HG02588 (cell line): ENCODE measurements at regions not wholly inside any gene's neighbourhood (a gene's known extent, or its start where the extent isn't known, plus 50 kb on each side); places are given as distances from the start of the nearest gene placed in this dataset.
"Not testable (repeated sequence)": the region's sequence is repeated elsewhere in the genome, so short reads cannot be mapped to it uniquely, and the experiment has no call there.

Experiments
- ATAC-seq: cut with Tn5 transposase; IDR thresholded peaks from one replicate; pipeline ENCODE4 v1.9.1; 2021; ENCODE audit warnings: mild to moderate bottlenecking, moderate library complexity; ENCODE audit not compliant: unreplicated experiment

- ATAC-seq, result no peak
Observed at GRCh38 chr10:28188526-28188925, 114.3 kb downstream of the MPP7 start.

DNA sequence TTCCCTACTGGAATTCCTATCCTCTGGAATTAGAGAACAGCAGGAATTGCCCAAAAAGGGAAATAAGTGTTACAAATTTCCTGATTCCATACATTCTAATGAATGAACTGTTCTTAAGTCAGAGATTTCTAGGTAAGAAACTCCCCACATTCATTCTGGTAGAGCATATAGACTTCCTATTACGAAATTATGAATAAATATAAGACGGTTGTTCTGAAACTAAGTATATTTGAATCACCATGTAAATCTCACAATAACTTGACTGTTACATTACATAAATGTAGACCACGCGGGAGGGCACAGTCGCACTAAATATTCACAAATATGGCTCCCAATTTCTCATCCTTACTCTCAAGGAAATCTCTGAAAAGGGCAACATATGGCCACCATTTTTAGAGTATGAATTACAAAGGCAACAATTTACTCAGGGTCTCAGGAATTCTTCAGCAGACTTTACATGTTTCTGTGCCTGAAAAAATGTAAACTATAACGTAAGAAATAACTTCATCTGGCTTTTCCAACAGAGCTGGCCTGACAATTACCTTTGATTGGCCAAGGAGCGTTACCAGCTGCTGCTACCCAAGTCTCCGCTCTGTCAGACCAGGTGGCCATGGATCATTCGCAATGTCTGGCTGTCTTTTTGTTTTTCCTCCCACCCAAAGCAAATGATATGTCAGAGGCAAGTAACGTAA is 115.8 kb downstream of the MPP7 start:
- ATAC-seq, result no peak

DNA sequence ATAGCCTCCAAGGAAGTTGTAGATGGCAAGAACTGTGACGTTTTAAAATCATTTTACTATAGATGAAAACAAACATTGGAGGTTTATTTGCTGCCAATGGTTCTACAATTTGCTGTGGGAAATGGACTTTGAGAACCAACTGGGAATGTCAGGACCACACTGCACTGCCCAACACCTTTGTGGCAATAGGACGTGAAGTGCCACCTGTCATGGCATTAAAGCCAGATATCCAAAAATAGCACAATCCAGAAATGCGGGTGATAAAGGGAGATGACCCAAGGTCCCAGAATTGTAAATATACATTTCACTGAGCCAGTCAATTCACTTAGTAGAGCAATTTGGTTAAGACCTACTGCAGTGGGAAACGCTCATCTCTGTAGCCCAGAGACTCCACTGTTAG is 116.4 kb downstream of the MPP7 start:
- no peak for ATAC-seq

- ATAC-seq, result no peak
Observed at GRCh38 chr10:28184810-28185209, 118.1 kb downstream of the MPP7 start.

- no peak for ATAC-seq
Observed at GRCh38 chr10:28181478-28182096, 121.3 kb downstream of the MPP7 start.

- no peak for ATAC-seq
Observed at GRCh38 chr10:28180654-28181053, 122.2 kb downstream of the MPP7 start.

DNA sequence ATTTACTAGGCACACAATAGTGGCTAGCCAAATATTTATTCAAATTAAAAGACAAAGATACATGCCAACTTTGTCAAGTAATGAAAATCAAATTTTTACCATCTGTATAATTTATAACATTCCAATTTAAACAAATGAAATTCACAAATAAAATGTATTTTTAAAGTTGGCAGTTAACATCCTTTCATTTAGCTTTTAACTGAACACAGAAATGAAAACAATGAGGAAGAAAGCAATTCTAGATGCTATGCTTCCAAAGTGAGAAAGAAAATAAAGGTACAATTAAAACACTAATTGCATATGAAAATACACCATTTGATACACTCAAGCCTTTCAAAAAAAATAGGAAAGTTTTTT is 123.1 kb downstream of the MPP7 start:
- ATAC-seq, result no peak

DNA sequence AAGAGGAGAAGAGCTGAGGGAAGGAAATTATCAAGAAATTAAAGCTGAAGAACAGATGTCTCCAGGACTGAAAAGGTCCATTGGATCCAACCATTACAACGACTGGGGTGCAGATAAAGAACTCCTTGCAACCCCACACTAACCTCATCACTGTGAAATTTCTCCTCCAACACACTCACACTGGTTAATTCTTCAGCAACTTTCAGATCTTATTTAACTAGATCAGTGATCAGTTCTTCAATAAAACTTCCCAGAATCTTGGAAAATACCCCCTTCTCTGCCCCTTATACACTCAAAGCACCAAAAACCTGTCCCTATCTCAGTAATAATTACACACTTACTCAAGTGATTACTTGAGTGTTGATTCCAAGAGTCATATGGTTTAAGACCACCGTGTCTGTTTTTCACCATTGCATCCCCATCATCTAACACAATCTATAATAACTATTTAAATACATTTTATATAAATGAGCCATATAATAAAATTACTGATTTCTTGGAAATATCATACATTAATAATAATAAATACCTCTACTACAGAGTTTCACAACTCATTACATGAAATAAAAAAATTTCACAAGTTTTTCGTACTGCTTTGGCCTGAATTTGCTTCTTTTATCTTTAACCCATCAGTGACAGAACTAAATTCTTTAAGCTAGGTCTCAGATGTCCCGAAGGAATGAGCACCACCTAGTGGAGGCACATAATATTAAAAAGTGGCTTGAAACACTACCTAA is 123.7 kb downstream of the MPP7 start:
- peak; percentile 58 for ATAC-seq

GRCh38 chr10:28177944-28178637 is 124.8 kb downstream of the MPP7 start:
- peak; percentile 58 for ATAC-seq

- not testable (repeated sequence) for ATAC-seq
Observed at GRCh38 chr10:28176498-28176897, 126.4 kb downstream of the MPP7 start.

DNA sequence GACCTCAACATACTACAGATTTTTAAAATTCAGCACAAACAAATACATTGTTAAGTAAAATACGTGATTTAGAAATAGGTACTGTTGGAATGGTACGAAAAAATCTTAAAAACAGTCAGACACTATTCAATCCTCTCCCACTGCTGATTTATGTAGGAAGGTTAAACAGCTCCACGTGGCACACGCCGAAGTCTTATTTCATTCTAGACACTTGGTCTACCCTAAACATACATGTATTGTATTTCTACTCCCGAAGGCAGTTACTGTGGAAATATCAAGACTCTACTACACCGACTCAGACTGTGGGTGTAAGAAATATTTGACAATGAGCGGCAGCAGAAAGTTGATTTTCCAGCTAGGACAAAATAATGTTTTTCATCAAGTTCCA is 130.6 kb downstream of the MPP7 start:
- ATAC-seq, result no peak

GRCh38 chr10:28171468-28172222 is 131.2 kb downstream of the MPP7 start:
- no peak for ATAC-seq

GRCh38 chr10:28169525-28169924 is 133.3 kb downstream of the MPP7 start:
- peak; percentile 95 for ATAC-seq

DNA sequence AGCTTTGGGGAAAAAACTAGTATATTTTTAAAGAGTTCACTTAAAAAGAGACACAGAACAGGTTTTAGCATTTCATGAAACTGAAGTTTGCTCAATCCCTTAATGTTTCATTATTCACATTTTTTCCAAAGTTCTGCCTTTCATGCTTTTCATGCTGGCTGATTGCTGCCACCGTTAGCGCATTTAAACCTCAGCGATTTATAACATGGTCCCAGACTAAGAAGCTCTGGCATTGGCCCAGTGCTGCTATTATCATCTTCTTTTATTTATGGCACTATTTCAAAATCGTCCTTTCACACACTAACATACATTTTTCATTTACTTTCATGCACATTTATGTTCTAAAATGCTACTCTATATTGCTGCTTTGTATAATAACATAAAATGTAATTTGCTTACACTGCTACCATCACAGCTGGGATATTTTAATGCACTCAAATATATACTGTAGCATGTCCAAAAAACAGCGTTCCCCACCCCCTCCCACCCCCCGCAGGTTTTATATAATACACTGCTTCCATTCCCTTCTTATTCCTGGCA is 141.9 kb downstream of the MPP7 start:
- ATAC-seq, result no peak

- ATAC-seq, result no peak
Observed at GRCh38 chr10:28157379-28157778, 145.5 kb downstream of the MPP7 start.

- ATAC-seq, result no peak
Observed at GRCh38 chr10:28155726-28156125, 147.1 kb downstream of the MPP7 start.

- no peak for ATAC-seq
Observed at GRCh38 chr10:28151636-28152035, 151.2 kb downstream of the MPP7 start.

GRCh38 chr10:28149746-28150145 is 150.9 kb upstream of the ODAD2 start:
- no peak for ATAC-seq

- no peak for ATAC-seq
Observed at GRCh38 chr10:28147706-28148105, 148.8 kb upstream of the ODAD2 start.

DNA sequence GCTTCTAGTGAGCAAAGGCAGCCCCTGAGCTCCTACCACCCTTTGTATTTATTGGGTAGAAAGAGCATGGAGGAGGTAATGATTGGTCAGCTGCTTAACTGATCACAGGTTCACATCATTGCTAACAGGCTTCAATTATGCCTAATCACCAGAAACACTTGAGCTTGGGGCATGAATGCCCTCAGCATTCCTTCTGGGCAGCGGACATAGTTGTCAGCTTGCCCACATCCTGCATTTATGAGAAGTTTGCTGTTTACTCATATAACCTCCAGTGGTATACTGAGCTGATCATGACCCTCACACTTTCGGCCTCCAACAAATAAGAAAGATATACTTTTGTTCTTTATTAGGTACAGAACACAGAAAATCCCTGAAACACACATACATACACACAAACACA is 140.3 kb upstream of the ODAD2 start:
- no peak for ATAC-seq
